HCT116 (cell line): ENCODE measurements at regions not wholly inside any gene's neighbourhood (a gene's known extent, or its start where the extent isn't known, plus 50 kb on each side); places are given as distances from the start of the nearest gene placed in this dataset.

Experiments used
- ATAC-seq: fragments of 200-7000 bp; cut with Tn5 transposase; 2 replicates; pipeline ENCODE4 v1.9.1; 2020; ENCODE audit warnings: mild to moderate bottlenecking, moderate library complexity
- BruUV-seq: library from RNA; stranded (reverse); fragments of 400-500 nt; replicated peaks from 2 replicates; lab custom pipeline; 2021; lab: Mats Ljungman, UMichigan
- CTCF ChIA-PET: fragments of 300-600 bp; sonication (Branson Sonifier 250); formaldehyde crosslinking; loops from one replicate; lab custom pipeline; 2021; ENCODE audit warnings: antibody characterized with exemption; lab: Charles Lee
- POLR2A ChIA-PET: fragments of 300-600, 350-600 bp; sonication (Branson Sonifier 250); formaldehyde crosslinking; loops from one replicate; lab custom pipeline; 2021; ENCODE audit warnings: antibody characterized with exemption; lab: Charles Lee
- RAD21 ChIA-PET, 2 experiments: fragments of 300-600 bp; sonication (Branson Sonifier 250); formaldehyde crosslinking; loops; one replicate each; lab custom pipeline; 2023; ENCODE audit warnings: low total read pairs in 2 of 2; ENCODE audit not compliant: uncharacterized antibody in 2 of 2, unreplicated experiment in 2 of 2, low non-redundant PET in 1 of 2; lab: Charles Lee
- DNase-seq: peaks from one replicate; pipeline ENCODE4 v3.0.0-alpha.2; 2010; ENCODE audit warnings: low read depth, low spot score
- H2AFZ ChIP-seq: fragments of 200-600 bp; shearing (Covaris generic), sonication (generic); 2 replicates; pipeline ENCODE4 v1.6.1; 2017; ENCODE audit warnings: low read depth, mixed run types, mixed read lengths, antibody characterized with exemption, low read length; ENCODE audit not compliant: poor library complexity, severe bottlenecking
- H3K27ac ChIP-seq: 2 replicates; pipeline ENCODE4 v1.5.1; 2012; ENCODE audit warnings: low read depth, low read length
- H3K27me3 ChIP-seq: fragments of 200-600 bp; sonication (generic); 2 replicates; pipeline ENCODE4 v1.6.1; 2016; ENCODE audit warnings: mixed run types, low read length, mixed read lengths; ENCODE audit not compliant: insufficient read depth
- H3K36me3 ChIP-seq, 2 experiments: fragments of 200-500 bp in 1 of 2; fragments of 200-600 bp in 1 of 2; sonication (Bioruptor generic) in 1 of 2; sonication (generic) in 1 of 2; 2 replicates each; pipeline versions ENCODE4 v1.5.1 to v1.6.1; 2014 to 2016; ENCODE audit warnings: low read length in 2 of 2, inconsistent platforms in 1 of 2, mixed read lengths in 1 of 2, mixed run types in 1 of 2; ENCODE audit not compliant: insufficient read depth in 2 of 2, control insufficient read depth in 1 of 2
- H3K4me1 ChIP-seq, 2 experiments: fragments of 200-600 bp in 1 of 2; sonication (generic) in 1 of 2; 2 replicates each; pipeline versions ENCODE4 v1.5.1 to v1.6.1; 2012 to 2017; ENCODE audit warnings: low read length in 2 of 2, inconsistent platforms in 1 of 2, mild to moderate bottlenecking in 1 of 2, mixed read lengths in 1 of 2, mixed run types in 1 of 2, moderate library complexity in 1 of 2; ENCODE audit not compliant: insufficient read depth in 2 of 2, control insufficient read depth in 1 of 2
- H3K4me2 ChIP-seq: fragments of 200-600 bp; sonication (generic); 2 replicates; pipeline ENCODE4 v1.6.1; 2017; ENCODE audit warnings: mixed run types, low read length, mixed read lengths
- H3K4me3 ChIP-seq, 2 experiments: fragments of 200-600 bp in 1 of 2; sonication (generic) in 1 of 2; replicated peaks in 1 of 2; 2 replicates each; pipeline ENCODE4 v1.5.1; 2011 to 2016; ENCODE audit warnings: low read length in 2 of 2, control low read depth in 1 of 2, low read depth in 1 of 2, mild to moderate bottlenecking in 1 of 2, mixed read lengths in 1 of 2, mixed run types in 1 of 2
- H3K79me2 ChIP-seq: fragments of 200-600 bp; sonication (generic); 2 replicates; pipeline ENCODE4 v1.6.1; 2017; ENCODE audit warnings: mild to moderate bottlenecking, mixed run types, low read length, moderate library complexity, mixed read lengths; ENCODE audit not compliant: insufficient read depth
- H3K9ac ChIP-seq: fragments of 200-600 bp; sonication (generic); 2 replicates; pipeline ENCODE4 v1.6.1; 2016; ENCODE audit warnings: low read length, mixed read lengths
- H3K9me2 ChIP-seq: fragments of 200-600 bp; sonication (generic), shearing (Covaris generic); 2 replicates; pipeline ENCODE4 v1.6.1; 2017; ENCODE audit warnings: mixed run types, mild to moderate bottlenecking, moderate library complexity; ENCODE audit not compliant: insufficient read depth
- H3K9me3 ChIP-seq, 2 experiments: fragments of 200-500 bp in 1 of 2; fragments of 200-600 bp in 1 of 2; sonication (Bioruptor generic) in 1 of 2; sonication (generic) in 1 of 2; 2 replicates each; pipeline ENCODE4 v1.6.1; 2014 to 2017; ENCODE audit warnings: low read length in 2 of 2, mixed read lengths in 2 of 2, inconsistent platforms in 1 of 2, low read depth in 1 of 2, mild to moderate bottlenecking in 1 of 2, mixed run types in 1 of 2, moderate library complexity in 1 of 2; ENCODE audit not compliant: control insufficient read depth in 1 of 2, insufficient read depth in 1 of 2
- H4K20me1 ChIP-seq: fragments of 200-600 bp; sonication (generic), shearing (Covaris generic); 2 replicates; pipeline ENCODE4 v1.6.1; 2017; ENCODE audit warnings: mixed run types, mild to moderate bottlenecking, moderate library complexity; ENCODE audit not compliant: insufficient read depth
- ATF3 ChIP-seq: IDR thresholded peaks from 2 replicates; pipeline ENCODE4 v1.6.1; 2012
- CEBPB ChIP-seq: IDR thresholded peaks from 2 replicates; pipeline ENCODE4 v1.6.1; 2012; ENCODE audit warnings: low read depth
- EZH2 ChIP-seq: fragments of 200-600 bp; sonication (generic); IDR thresholded peaks from 2 replicates; pipeline ENCODE4 v1.6.1; 2017; ENCODE audit warnings: antibody characterized with exemption, mixed run types
- JUND ChIP-seq: IDR thresholded peaks from 2 replicates; pipeline ENCODE4 v1.6.1; 2012
- POLR2A ChIP-seq: IDR thresholded peaks from 2 replicates; pipeline ENCODE4 v1.7.0; 2011; ENCODE audit warnings: borderline replicate concordance; ENCODE audit not compliant: insufficient read depth, insufficient read length; ENCODE audit errors: extremely low read depth
- RAD21 ChIP-seq: IDR thresholded peaks from 2 replicates; pipeline ENCODE4 v1.6.1; 2012; ENCODE audit warnings: low read depth, mild to moderate bottlenecking
- SP1 ChIP-seq: IDR thresholded peaks from 2 replicates; pipeline ENCODE4 v1.6.1; 2012; ENCODE audit warnings: low read depth
- SRF ChIP-seq: IDR thresholded peaks from 2 replicates; pipeline ENCODE4 v1.6.1; 2012; ENCODE audit warnings: low read depth
- TCF7L2 ChIP-seq: IDR thresholded peaks from 2 replicates; pipeline ENCODE4 v1.7.0; 2011; ENCODE audit warnings: borderline replicate concordance, inconsistent platforms; ENCODE audit not compliant: insufficient read depth, insufficient read length; ENCODE audit errors: extremely low read depth
- YY1 ChIP-seq: IDR thresholded peaks from 2 replicates; pipeline ENCODE4 v1.6.1; 2011; ENCODE audit warnings: low read length, low read depth, moderate library complexity, mild to moderate bottlenecking; ENCODE audit not compliant: insufficient replicate concordance; ENCODE audit errors: extremely low read depth
- ZNF274 ChIP-seq: fragments of 200-500 bp; sonication (Bioruptor generic); IDR thresholded peaks from 2 replicates; pipeline ENCODE4 v1.6.1; 2014; ENCODE audit warnings: mild to moderate bottlenecking, low read depth, low read length, inconsistent platforms
- intact Hi-C: fragments of 100-400 bp; cut with micrococcal nuclease; formaldehyde crosslinking; loops from 2 replicates; pipeline ENCODE4 v1.10.0; 2022

DNA sequence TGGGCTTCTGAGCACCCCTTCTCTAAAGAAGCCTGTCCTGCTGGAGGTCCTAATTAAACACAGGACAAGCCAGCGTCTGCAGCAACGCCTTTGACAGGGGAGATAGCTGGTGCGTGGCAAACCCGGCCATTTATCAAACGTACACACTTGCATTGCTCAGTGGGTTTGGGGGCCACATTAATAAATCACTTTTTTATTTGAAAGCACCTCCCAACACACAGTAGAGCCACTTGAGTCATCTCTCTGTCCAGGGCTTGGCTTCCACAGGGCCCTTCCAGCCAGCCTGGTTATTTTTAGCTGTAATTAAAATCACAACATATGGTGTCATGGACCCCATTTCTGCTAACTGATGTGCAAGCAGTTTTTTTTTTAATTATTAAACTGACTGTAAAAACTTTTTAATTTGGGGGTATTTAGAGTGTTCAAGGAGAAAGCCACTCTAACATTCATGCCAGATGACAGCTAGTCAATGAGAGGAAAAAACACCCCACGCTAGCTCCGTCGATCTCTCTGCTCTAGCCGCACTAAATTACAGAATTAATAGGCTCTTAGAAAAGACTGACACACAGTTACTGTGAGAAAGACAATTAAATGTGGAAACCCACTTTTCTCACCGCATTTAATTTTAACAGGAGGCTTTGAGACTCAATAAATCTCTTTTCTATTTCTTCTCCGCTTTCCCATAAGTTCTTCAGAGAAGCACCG is 201.0 kb upstream of the WSCD1 start (continued):
- TF ChIP-seq YY1 (no peak), SP1 (no peak), CEBPB (no peak), EZH2 (no peak), POLR2A (no peak), TCF7L2 (no peak), ZNF274 (no peak), SRF (no peak), RAD21 (no peak), JUND (no peak)
- TF ChIP-seq, all 23 proteins: peak for 0

DNA sequence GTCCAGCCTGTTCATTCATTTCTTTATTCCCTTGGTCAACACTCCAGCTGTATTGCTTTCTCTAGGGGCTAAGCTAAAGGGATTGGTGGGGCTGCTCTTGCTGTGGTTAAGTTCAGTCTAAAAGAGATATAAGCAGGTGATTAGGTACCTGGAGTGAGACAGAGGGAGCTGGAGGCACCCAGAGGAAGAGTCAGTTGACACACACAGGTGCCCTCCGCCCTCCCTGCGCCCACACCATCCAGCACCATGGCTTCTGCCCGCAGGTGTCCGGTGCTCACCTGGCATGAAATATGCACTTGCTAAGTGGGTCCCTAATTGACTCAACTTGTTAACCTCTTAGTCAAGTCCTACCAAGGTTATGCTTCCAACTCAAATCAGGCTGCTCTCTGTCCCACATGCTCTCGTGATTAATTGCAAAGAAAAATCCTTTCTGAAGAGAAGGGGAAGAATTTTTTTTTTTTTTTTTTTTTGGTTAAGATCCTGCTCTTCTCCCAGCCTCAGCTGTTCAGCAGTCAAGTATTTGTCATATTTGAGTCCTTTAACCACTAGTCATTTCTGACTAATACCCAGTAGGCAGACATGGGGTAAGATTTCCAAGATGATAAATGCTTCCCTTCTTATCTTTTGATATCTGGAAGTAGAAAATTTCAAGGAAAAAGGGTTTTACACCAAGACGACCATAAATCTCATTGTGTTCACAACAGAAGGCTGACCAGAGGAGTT is 199.8 kb upstream of the WSCD1 start:
- H3K36me3 ChIP-seq = no peaks in the 10 kb centered on the region
- no peaks in the 10 kb centered on the region for H3K4me1 ChIP-seq
- no peaks in the 10 kb centered on the region for H3K9me3 ChIP-seq
- ChIA-PET RAD21 (no interaction called here), POLR2A (no interaction called here)
- DNase-seq (no peak), ATAC-seq (no peak)
- no peaks in the 10 kb centered on the region for H4K20me1 ChIP-seq
- no TSS peak for BruUV-seq
- no peak overlapping the region for H3K4me3 ChIP-seq
- H3K4me2 ChIP-seq = no peak overlapping the region
- H3K27me3 ChIP-seq = peaks cover 19% of the 10 kb centered on the region
- no peaks in the 10 kb centered on the region for H3K79me2 ChIP-seq
- intact Hi-C loops = no loop called here
- no peak for TF ChIP-seq ATF3
- TF ChIP-seq, all 23 proteins: peak for 0
- Histone ChIP-seq H3K9ac (no peak overlapping the region), H3K27ac (no peak overlapping the region), H3K9me2 (no peaks in the 10 kb centered on the region), H2AFZ (no peak overlapping the region)
- CTCF ChIA-PET = no interaction called here
